ENCODE measurements at regions not wholly inside any gene's neighbourhood (a gene's known extent, or its start where the extent isn't known, plus 50 kb on each side); places are given as distances from the start of the nearest gene placed in this dataset.

DNA sequence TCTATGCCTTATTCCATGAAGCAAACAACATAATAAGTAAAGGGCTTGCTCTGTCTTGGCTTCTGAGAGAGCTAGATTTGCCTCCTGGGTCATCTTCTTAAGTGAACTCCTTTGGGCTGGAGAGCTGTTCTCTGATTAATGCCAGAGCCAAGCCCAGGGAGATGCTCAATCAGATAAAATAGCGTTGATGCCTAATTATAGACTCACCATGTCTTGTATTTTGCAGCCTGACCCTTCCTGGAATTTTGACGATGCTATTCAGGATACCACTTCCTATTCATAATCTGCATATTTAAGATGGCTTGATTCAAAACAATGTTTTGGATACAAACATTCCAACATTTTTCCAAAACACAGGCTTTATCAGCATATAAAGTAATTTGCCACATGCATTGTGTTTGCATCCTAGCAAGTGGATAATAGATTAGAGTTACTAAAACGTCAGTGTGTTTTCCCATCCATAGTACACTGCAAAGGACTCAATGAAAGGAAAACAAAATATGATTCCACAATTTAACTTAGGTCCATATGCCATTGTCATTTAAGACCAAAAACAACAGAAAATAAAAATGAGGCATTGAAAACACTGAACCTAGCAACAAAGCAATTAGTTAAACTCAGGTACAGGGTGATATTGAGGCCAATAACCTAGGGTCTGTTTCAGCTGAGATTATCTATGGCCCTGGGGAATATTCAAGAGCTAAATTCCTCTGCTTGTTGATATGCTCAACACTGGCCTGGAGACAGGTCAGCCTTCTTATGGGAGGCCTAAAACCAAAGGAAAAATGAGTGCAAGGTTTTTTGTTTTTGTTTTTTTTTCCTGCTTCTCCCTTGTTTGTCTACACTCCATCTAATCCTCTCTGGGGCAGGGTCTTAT is 184.2 kb upstream of the FOXN3 start:
- Histone ChIP-seq H3K4me1 (no peaks in the 10 kb centered on the region), H3K4me3 (no peak overlapping the region), H3K9me3 (peaks cover 17% of the 10 kb centered on the region), H3K27me3 (no peaks in the 10 kb centered on the region), H3K36me3 (no peaks in the 10 kb centered on the region), H3K27ac (no peak overlapping the region)
- TF ChIP-seq, protein P1, sequence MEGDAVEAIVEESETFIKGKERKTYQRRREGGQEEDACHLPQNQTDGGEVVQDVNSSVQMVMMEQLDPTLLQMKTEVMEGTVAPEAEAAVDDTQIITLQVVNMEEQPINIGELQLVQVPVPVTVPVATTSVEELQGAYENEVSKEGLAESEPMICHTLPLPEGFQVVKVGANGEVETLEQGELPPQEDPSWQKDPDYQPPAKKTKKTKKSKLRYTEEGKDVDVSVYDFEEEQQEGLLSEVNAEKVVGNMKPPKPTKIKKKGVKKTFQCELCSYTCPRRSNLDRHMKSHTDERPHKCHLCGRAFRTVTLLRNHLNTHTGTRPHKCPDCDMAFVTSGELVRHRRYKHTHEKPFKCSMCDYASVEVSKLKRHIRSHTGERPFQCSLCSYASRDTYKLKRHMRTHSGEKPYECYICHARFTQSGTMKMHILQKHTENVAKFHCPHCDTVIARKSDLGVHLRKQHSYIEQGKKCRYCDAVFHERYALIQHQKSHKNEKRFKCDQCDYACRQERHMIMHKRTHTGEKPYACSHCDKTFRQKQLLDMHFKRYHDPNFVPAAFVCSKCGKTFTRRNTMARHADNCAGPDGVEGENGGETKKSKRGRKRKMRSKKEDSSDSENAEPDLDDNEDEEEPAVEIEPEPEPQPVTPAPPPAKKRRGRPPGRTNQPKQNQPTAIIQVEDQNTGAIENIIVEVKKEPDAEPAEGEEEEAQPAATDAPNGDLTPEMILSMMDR (IDR thresholded peaks at IDR 0.05), result no peak
- DNase-seq (no peak), ATAC-seq (no peak)
- intact Hi-C loops (cut with DNase I), result no loop called here

DNA sequence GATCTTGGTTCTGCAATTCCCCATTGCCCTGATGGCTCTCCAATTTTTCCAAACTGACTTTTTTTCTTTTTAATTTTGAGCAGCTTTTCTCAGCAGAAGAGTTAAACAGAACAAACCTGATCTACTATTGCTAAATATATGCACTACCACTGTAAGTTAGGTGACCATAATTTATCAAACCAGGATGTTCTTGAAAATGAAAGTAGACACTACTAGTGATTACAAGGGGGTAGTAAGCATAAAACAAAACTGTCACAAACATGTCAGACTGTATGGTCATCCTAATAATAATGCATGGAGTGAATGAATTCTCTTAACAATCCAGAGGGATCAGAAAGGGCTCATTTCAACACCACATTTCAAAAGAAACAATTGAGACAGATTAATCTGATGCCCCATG is 183.0 kb upstream of the FOXN3 start:
- TF ChIP-seq, protein P1 (IDR thresholded peaks at IDR 0.05), result no peak
- no peaks in the 10 kb centered on the region for H3K4me1 ChIP-seq
- no peak overlapping the region for H3K27ac ChIP-seq
- H3K36me3 ChIP-seq, result no peaks in the 10 kb centered on the region
- intact Hi-C loops (cut with DNase I), result no loop called here
- no peaks in the 10 kb centered on the region for H3K27me3 ChIP-seq
- peaks cover 17% of the 10 kb centered on the region for H3K9me3 ChIP-seq
- no peak for ATAC-seq
- H3K4me3 ChIP-seq, result no peak overlapping the region
- DNase-seq, result no peak

DNA sequence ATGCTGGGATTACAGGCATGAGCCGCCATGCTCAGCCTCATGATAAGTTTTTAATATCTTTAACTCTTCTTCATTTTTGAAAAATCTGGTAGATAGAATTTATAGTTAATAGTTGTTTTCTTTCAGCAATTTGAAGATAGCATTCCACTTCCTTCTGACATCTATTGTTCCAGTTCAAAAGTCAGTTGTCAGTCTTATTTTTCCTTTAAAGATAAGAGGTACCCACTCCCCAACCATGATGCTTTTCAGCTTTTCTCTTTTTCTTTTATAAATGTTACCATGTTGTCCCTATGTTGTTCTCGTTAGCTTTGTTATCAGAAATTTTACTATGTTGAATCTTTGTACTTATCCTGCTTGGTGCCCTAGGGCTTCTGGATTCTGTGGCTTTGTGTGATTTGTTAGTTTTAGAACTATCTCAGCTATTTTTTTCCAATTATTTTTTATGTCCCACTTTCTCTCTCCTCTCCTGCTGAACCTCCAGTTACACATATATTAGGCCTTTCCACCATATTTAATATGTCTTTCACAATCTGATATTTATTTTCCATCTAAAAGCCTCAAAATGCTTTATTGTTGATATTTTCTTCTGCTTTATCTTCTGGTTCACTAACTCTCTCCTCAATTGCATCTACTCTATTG is 181.6 kb upstream of the FOXN3 start:
- TF ChIP-seq, protein P1 (IDR thresholded peaks at IDR 0.05), result no peak
- Histone ChIP-seq H3K36me3 (no peaks in the 10 kb centered on the region), H3K4me3 (no peak overlapping the region), H3K27me3 (no peaks in the 10 kb centered on the region), H3K27ac (no peak overlapping the region), H3K4me1 (no peaks in the 10 kb centered on the region), H3K9me3 (peaks cover 17% of the 10 kb centered on the region)
- ATAC-seq, result no peak
- intact Hi-C loops (cut with DNase I), result no loop called here
- no peak for DNase-seq

DNA sequence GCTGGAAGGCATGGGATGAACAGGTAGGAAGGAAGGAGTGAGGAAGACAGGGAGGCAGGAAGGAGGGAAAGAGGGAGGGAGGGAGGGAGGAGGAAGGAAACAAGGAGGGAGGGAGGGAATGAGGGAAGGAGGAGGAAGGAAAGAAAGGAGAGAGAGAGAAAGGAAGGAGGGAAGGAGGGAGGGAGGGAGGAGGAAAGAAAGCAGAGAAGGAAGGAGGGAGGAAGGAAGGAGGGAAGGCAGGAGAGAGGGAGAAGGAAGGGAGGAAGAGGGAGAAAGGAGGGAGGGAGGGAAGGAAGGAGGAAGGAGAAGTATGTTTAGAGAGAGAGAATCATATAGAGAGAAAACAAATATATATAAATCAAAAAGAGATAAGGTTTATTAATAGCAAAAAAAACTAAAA is 175.9 kb upstream of the FOXN3 start:
- no peaks in the 10 kb centered on the region for H3K27me3 ChIP-seq
- peaks cover 5% of the 10 kb centered on the region for H3K9me3 ChIP-seq
- intact Hi-C loops (cut with DNase I), result no loop called here
- no peaks in the 10 kb centered on the region for H3K36me3 ChIP-seq
- no peak for ATAC-seq
- TF ChIP-seq, protein P1 (IDR thresholded peaks at IDR 0.05), result no peak
- no peak overlapping the region for H3K4me3 ChIP-seq
- no peak overlapping the region for H3K27ac ChIP-seq
- peaks cover 10% of the 10 kb centered on the region for H3K4me1 ChIP-seq
- DNase-seq, result no peak

DNA sequence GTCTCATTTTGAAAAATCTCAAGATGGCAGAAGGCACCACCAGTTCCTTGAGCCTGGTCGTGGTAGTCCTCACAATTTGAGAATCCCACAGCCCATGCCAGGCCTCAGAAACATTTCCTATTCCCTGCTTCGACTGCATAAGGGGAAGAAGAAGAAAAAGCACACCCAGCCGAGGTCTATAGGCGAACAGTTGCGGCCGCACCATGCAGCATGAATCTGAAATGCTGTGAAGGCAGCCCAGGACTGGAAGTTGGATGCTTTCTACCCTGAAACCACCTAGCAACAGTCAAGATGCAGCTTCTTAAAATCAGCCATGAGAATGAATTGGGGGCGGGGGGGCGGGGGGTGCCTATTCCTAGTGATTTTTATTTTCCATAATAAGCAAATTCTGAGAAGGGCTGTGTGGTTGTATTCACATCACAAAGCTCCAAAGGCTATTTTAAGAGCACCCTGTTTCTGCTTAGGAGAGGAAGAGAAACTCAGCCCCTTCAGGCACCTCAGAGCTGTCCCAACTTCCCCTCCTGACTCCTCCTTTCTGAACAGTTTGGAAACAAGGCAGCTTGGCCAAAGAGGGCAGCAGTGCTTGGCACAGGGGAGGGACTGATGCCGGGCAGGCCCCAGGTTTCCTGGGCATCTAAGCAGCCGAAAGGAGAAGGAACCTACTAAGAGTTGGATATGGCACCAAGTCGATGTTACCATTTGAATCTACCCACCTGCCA is 172.5 kb upstream of the FOXN3 start:
- peak; percentile 91 for ATAC-seq
- H3K27ac ChIP-seq, result no peak overlapping the region

More for the DNA sequence above, 172.5 kb upstream of the FOXN3 start:
- Histone ChIP-seq H3K27me3 (no peaks in the 10 kb centered on the region), H3K4me3 (no peak overlapping the region), H3K9me3 (no peaks in the 10 kb centered on the region), H3K4me1 (peaks cover 10% of the 10 kb centered on the region), H3K36me3 (no peaks in the 10 kb centered on the region)
- DNase-seq, result no peak
- TF ChIP-seq, protein P1 (IDR thresholded peaks at IDR 0.05), result no peak
- intact Hi-C loops (cut with DNase I), result no loop called here

Measured in upper lobe of right lung (tissue), 1 donor.